ENCODE measurements at regions not wholly inside any gene's neighbourhood (a gene's known extent, or its start where the extent isn't known, plus 50 kb on each side); places are given as distances from the start of the nearest gene placed in this dataset.
A peak's percentile ranks its signal among the peaks of the same experiment; 100 is the strongest.
"Not testable (repeated sequence)": the region's sequence is repeated elsewhere in the genome, so short reads cannot be mapped to it uniquely, and the experiment has no call there.

- peak; percentile 2 for DNase-seq (ENCODE audit: low read depth)
These were observed 51.3 kb upstream of the LARGE1 start for GRCh38 chr22:33971561-33971961.

GRCh38 chr22:33975841-33976240 is 55.6 kb upstream of the LARGE1 start:
- DNase-seq (ENCODE audit: low read depth), result no peak

- DNase-seq (ENCODE audit: low read depth), result no peak
These were observed 63.3 kb upstream of the LARGE1 start for GRCh38 chr22:33983558-33983957.

GRCh38 chr22:33984211-33984610 is 63.9 kb upstream of the LARGE1 start:
- DNase-seq (ENCODE audit: low read depth), result no peak

GRCh38 chr22:33984656-33985285 is 64.5 kb upstream of the LARGE1 start:
- DNase-seq (ENCODE audit: low read depth), result no peak

GRCh38 chr22:33985506-33985905 is 65.2 kb upstream of the LARGE1 start:
- no peak for DNase-seq (ENCODE audit: low read depth)

- DNase-seq (ENCODE audit: low read depth), result no peak
These were observed 66.0 kb upstream of the LARGE1 start for GRCh38 chr22:33986167-33986771.

- DNase-seq (ENCODE audit: low read depth), result no peak
These were observed 66.7 kb upstream of the LARGE1 start for GRCh38 chr22:33986954-33987353.

GRCh38 chr22:33989263-33989662 is 69.0 kb upstream of the LARGE1 start:
- not testable (repeated sequence) for DNase-seq (ENCODE audit: low read depth)

GRCh38 chr22:33991620-33992019 is 71.3 kb upstream of the LARGE1 start:
- no peak for DNase-seq (ENCODE audit: low read depth)

- DNase-seq (ENCODE audit: low read depth), result no peak
These were observed 76.5 kb upstream of the LARGE1 start for GRCh38 chr22:33996824-33997223.

GRCh38 chr22:34000879-34001526 is 80.7 kb upstream of the LARGE1 start:
- DNase-seq (ENCODE audit: low read depth), result no peak

GRCh38 chr22:34001701-34002466 is 81.6 kb upstream of the LARGE1 start:
- DNase-seq (ENCODE audit: low read depth), result no peak

GRCh38 chr22:34004058-34004457 is 83.8 kb upstream of the LARGE1 start:
- DNase-seq (ENCODE audit: low read depth), result no peak

- no peak for DNase-seq (ENCODE audit: low read depth)
These were observed 90.0 kb upstream of the LARGE1 start for GRCh38 chr22:34010259-34010658.

- DNase-seq (ENCODE audit: low read depth), result no peak
These were observed 95.4 kb upstream of the LARGE1 start for GRCh38 chr22:34015642-34016041.

GRCh38 chr22:34017205-34017604 is 96.9 kb upstream of the LARGE1 start:
- DNase-seq (ENCODE audit: low read depth), result no peak

- no peak for DNase-seq (ENCODE audit: low read depth)
These were observed 99.0 kb upstream of the LARGE1 start for GRCh38 chr22:34019190-34019845.

GRCh38 chr22:34035209-34035608 is 114.9 kb upstream of the LARGE1 start:
- DNase-seq (ENCODE audit: low read depth), result no peak

- DNase-seq (ENCODE audit: low read depth), result no peak
These were observed 116.7 kb upstream of the LARGE1 start for GRCh38 chr22:34036931-34037330.

GRCh38 chr22:34038801-34039555 is 118.7 kb upstream of the LARGE1 start:
- no peak for DNase-seq (ENCODE audit: low read depth)
